Stimulated activated naive CD8-positive, alpha-beta T cell treated with anti-CD3 and anti-CD28 coated beads, Interleukin-15, Interleukin-2, amounts not matched to agents 100 ng/mL and 50 ng/mL, for 24 hours (primary cell): ENCODE measurements at regions not wholly inside any gene's neighbourhood (a gene's known extent, or its start where the extent isn't known, plus 50 kb on each side); places are given as distances from the start of the nearest gene placed in this dataset.

Source experiments
- H3K27ac Mint-ChIP-seq: one replicate; pipeline ENCODE4 v1.8.0; 2021; ENCODE audit warnings: mild to moderate bottlenecking, mixed read lengths
- H3K27me3 Mint-ChIP-seq: one replicate; pipeline ENCODE4 v1.8.0; 2021; ENCODE audit warnings: mixed read lengths
- H3K36me3 Mint-ChIP-seq: one replicate; pipeline ENCODE4 v1.8.0; 2021; ENCODE audit warnings: low read depth, mixed read lengths
- H3K4me1 Mint-ChIP-seq: one replicate; pipeline ENCODE4 v1.8.0; 2021; ENCODE audit warnings: low read depth, mixed read lengths
- H3K4me3 Mint-ChIP-seq: one replicate; pipeline ENCODE4 v1.8.0; 2021; ENCODE audit warnings: mild to moderate bottlenecking, mixed read lengths
- H3K9me3 Mint-ChIP-seq: one replicate; pipeline ENCODE4 v1.8.0; 2021; ENCODE audit warnings: mixed read lengths

DNA sequence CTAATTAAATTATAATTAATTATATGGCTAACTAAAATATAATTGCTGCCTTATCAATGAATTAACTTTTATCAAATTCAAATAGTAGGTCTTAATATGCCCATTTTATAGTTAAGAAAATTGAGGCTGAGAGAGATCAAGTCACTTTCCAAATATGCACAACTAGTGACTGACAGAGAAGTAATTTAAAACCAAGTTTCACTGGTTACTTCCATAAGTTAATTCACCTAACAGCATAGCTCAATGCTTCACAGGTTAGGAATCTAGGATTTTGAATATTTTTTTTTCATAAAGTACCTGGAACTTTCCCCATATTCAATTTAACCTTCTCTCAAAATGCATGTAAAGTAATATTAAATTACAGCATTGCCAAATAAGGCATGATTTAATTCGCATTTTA lies 134.4 kb upstream of the VEGFC start:
- Mint-ChIP-seq H3K4me3 (no peak overlapping the region), H3K36me3 (no peaks in the 10 kb centered on the region), H3K27ac (no peak overlapping the region), H3K9me3 (no peaks in the 10 kb centered on the region), H3K27me3 (no peaks in the 10 kb centered on the region), H3K4me1 (no peaks in the 10 kb centered on the region)

DNA sequence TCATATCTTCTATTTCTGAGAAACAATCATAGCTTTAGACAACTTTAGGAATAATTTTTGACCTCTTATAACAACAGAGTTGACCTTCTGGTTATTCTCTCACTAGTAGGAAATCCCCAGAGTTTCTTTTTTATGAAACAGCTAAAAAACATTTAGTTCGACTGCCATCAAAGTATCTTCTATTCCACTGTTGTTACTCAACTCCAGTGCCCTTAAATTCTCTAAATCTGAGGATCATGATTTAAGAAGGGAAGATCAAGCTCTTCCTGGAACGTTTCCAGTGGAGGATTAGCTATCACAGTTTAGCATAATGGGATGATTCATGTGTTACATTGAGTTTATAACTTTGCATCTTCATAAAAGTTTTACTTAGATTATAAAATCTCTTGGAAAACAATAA lies 134.9 kb upstream of the VEGFC start:
- no peaks in the 10 kb centered on the region for H3K4me1 Mint-ChIP-seq
- H3K36me3 Mint-ChIP-seq: no peaks in the 10 kb centered on the region
- no peak overlapping the region for H3K27ac Mint-ChIP-seq
- H3K27me3 Mint-ChIP-seq: no peaks in the 10 kb centered on the region
- no peaks in the 10 kb centered on the region for H3K9me3 Mint-ChIP-seq
- H3K4me3 Mint-ChIP-seq: no peak overlapping the region

DNA sequence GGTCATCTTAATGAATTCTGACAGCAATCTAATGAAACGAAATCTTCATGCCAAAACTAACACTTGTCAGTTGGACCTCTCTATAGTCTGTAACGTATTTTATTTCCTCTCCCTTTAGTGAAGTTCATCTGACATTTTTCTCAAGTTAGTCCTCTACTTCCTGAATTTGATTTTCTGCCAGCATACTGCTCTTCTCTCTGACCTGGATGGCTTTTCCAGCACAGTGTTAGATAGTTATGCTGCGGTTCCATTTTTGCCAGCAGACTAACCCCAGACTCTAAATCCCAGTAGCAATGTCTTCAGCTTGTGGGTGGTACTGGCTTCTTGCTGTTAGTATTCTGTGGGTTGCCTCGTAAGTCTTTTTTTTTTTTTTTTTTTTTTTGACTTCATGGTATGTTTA lies 146.7 kb upstream of the VEGFC start:
- Mint-ChIP-seq H3K27ac (no peak overlapping the region), H3K27me3 (peaks cover 6% of the 10 kb centered on the region), H3K4me1 (no peaks in the 10 kb centered on the region), H3K4me3 (no peak overlapping the region), H3K36me3 (no peaks in the 10 kb centered on the region), H3K9me3 (peaks cover 10% of the 10 kb centered on the region)

DNA sequence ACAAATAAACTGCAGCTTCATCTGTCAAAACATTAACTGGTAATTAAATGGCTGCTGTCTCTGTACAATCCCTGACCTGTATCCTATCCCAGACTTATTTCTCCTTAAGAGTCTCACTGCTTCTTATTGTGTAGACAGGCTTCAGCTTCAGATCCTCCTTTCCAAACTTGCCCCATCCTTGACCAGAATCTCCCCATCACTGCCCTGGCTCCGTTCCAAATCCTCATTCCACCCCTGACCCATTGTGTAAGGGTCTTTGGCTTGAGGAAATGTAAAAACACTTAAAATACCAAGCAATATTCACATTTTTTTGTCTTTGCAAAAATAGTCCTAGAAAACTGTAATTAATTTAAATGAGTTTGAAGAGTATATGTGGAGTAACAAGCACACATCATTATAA lies 152.6 kb upstream of the VEGFC start:
- H3K9me3 Mint-ChIP-seq: peaks cover 5% of the 10 kb centered on the region
- no peaks in the 10 kb centered on the region for H3K4me1 Mint-ChIP-seq
- H3K36me3 Mint-ChIP-seq: no peaks in the 10 kb centered on the region
- H3K4me3 Mint-ChIP-seq: no peak overlapping the region
- no peak overlapping the region for H3K27ac Mint-ChIP-seq
- peaks cover 6% of the 10 kb centered on the region for H3K27me3 Mint-ChIP-seq

DNA sequence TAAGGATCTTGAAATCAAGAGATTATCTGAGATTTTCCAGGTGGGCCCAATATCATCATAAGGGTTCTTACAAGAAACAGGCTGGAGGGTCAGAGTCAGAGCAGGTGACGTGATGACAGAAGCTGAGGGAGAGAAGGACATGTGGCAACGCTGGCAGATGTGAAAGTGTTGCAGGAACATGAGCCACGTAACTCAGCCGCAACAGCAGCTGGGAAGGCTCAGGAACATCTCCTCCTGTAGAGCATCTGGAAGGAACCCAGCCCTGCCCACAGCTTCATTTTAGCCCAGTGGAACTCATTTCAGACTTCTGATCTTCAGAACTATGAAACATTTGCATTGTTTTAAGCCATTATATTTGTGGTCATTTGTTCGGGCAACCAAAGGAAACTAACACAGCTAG lies 156.3 kb upstream of the VEGFC start:
- Mint-ChIP-seq H3K36me3 (no peaks in the 10 kb centered on the region), H3K9me3 (peaks cover 2% of the 10 kb centered on the region), H3K4me3 (no peak overlapping the region), H3K27ac (no peak overlapping the region), H3K4me1 (no peaks in the 10 kb centered on the region), H3K27me3 (no peaks in the 10 kb centered on the region)

DNA sequence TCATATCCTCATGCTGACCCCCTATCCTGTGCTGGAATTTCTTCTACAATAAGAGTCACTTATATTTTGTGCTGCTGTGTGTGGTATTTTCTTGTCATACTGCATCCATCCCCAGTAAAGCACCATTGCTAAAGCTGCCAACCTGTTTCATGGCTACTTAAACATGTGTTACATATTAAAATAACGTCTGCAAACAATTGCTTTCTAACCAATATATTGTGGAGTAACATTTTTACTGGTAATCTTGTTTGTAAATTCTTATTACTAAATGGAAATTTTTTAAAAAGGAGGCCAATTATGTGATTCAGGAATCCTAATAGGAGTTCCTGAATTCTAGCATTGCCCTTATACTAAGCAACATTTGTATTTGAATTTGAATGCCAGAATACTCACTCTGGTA lies 160.3 kb upstream of the VEGFC start:
- Mint-ChIP-seq H3K4me1 (no peaks in the 10 kb centered on the region), H3K27ac (no peak overlapping the region), H3K4me3 (no peak overlapping the region), H3K36me3 (no peaks in the 10 kb centered on the region), H3K9me3 (peaks cover 12% of the 10 kb centered on the region), H3K27me3 (no peaks in the 10 kb centered on the region)

DNA sequence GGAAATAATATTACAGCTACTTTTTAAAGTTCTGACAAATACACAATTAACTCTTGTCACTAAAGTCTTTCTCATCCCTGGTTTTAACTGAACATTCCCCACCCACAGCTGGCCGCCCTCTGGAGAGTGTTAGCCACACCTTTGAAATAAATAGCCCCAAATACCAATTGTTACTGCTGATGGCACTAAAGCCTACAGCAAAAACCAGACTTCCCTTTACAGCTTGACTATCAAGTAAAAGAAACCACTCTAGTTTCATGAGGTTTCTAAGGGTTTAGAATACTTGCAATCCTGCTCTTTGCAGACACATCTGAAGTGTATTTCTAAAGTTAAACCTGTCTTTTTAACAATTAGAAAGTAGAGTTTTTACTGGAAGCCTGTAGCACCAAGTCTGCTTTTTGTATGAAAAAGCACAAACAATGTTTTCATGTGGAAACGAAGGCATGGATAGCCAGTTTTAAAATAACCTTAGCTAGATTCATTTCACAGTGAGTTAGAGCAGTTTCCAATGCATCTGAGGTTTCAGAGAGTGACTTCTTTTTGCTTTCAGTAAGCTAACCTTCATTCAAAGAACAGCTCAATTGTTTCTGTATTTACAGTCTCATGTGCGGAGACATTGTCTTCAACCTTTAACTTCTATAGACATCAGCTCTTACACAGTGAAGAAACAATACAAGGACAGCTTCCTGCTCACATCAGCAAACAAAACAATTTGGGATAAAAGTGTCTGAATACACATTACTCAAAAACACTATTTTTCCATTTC lies 164.8 kb upstream of the VEGFC start:
- Mint-ChIP-seq H3K27me3 (no peaks in the 10 kb centered on the region), H3K36me3 (no peaks in the 10 kb centered on the region), H3K27ac (no peak overlapping the region), H3K9me3 (peaks cover 12% of the 10 kb centered on the region), H3K4me3 (no peak overlapping the region), H3K4me1 (no peaks in the 10 kb centered on the region)

DNA sequence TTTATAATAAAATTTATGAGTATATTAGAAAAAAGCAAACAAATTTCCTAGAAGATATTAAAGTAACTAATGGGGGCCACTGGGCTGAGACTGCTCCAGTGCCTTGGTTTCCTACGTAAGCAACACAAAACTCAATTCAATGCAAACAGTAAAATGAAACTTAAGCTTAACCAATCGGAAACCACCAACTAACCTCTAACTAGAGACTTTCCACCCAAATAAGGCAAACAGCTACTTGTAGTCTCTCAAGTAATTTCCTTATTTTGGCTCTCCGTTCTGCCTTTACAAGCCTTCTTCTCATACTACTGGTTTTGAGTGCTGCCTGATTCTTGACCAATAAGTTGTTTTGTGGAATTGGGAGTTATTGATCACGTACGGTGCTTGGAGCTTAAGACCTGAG lies 167.3 kb upstream of the VEGFC start:
- H3K9me3 Mint-ChIP-seq: peaks cover 4% of the 10 kb centered on the region
- H3K36me3 Mint-ChIP-seq: no peaks in the 10 kb centered on the region
- no peak overlapping the region for H3K27ac Mint-ChIP-seq
- H3K4me3 Mint-ChIP-seq: no peak overlapping the region
- no peaks in the 10 kb centered on the region for H3K4me1 Mint-ChIP-seq
- H3K27me3 Mint-ChIP-seq: no peaks in the 10 kb centered on the region

DNA sequence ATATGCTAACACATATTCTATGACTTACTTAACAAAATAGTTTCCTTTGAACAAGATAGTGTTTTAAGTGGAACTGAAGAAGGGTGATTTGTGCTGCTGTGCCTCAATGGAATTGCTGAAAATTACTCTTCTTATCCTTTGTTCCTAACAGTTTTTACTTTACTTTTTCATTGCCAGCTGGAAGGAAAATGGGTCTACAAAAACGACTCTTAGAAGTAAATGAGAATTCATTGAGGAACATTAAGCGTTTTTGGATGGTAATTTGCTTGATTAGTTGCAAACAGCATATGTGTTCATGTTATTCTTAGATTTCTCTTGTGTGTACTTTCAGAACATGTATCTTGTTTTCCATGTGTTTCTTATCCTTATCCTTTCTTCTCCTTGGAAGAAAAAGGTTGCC lies 170.4 kb upstream of the VEGFC start:
- no peak overlapping the region for H3K4me3 Mint-ChIP-seq
- no peak overlapping the region for H3K27ac Mint-ChIP-seq
- no peaks in the 10 kb centered on the region for H3K4me1 Mint-ChIP-seq
- H3K9me3 Mint-ChIP-seq: no peaks in the 10 kb centered on the region
- H3K27me3 Mint-ChIP-seq: no peaks in the 10 kb centered on the region
- no peaks in the 10 kb centered on the region for H3K36me3 Mint-ChIP-seq

DNA sequence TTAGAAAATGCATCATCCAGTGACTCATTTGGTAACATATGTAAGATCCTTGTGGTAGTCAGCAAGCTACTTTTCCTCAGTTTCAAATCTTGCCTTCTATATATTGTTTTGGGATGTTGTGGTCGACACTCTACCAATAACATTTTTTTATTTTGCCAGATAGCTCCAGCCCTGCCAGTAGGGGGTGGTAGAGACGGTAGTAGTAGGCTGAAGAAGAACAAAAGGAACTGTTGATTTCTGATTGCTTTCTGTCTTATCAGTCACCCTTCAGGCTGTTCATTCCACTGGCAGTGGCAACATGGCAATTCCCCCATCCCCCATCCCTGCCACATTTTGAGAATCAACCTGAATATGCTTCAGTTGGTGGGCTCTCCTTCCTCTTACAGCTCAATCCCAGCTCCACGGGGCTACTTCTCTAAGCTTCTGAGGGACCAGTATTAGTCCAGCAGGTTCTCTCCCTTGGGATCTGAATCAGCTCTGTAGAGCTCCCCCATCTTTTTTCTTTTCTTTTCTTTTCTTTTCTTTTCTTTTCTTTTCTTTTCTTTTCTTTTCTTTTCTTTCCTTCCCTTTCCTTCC lies 171.5 kb upstream of the VEGFC start:
- H3K4me1 Mint-ChIP-seq: no peaks in the 10 kb centered on the region
- no peak overlapping the region for H3K27ac Mint-ChIP-seq
- no peaks in the 10 kb centered on the region for H3K9me3 Mint-ChIP-seq
- H3K36me3 Mint-ChIP-seq: no peaks in the 10 kb centered on the region
- no peak overlapping the region for H3K4me3 Mint-ChIP-seq
- H3K27me3 Mint-ChIP-seq: no peaks in the 10 kb centered on the region

DNA sequence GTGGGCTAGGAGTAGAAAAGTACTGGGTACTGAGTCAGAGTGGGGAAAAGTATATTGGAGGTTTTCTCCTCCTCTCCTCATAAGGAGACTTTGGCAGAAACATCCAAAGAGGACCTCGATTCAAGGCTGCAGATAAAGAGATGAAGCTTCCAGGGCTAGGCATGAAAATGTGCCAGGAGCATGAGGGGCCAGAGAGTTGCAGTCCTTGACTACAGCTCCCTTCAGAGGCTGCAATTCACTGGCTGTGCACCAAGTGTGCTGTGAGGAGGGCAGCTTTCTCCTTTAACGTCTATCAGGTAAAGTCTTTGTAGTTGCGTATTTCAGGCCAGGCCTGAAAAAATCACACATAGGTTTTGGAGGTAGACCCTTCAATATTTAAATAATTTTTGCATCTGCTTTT lies 174.9 kb upstream of the VEGFC start:
- no peaks in the 10 kb centered on the region for H3K4me1 Mint-ChIP-seq
- H3K9me3 Mint-ChIP-seq: peaks cover 4% of the 10 kb centered on the region
- H3K4me3 Mint-ChIP-seq: no peak overlapping the region
- H3K27ac Mint-ChIP-seq: no peak overlapping the region
- no peaks in the 10 kb centered on the region for H3K27me3 Mint-ChIP-seq
- H3K36me3 Mint-ChIP-seq: no peaks in the 10 kb centered on the region

DNA sequence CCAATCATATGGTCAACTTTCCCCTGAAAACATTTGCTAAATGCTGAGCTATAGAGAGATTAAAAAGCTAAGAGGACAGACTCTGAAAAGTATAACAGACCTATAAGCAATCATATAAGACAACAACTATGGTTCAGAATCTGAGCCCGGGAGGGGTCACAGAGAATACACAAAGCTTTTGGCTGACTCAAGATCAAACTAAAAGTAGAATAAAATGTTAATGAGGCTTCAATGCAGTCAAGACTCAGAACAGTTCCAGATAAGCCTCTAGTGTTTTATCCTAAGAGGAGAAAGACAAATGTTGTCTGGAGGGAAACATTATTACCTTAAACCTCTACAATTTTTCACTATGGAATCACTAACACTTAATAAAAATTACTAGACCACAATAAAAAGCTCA lies 175.4 kb upstream of the VEGFC start:
- no peaks in the 10 kb centered on the region for H3K27me3 Mint-ChIP-seq
- no peaks in the 10 kb centered on the region for H3K4me1 Mint-ChIP-seq
- no peaks in the 10 kb centered on the region for H3K36me3 Mint-ChIP-seq
- H3K27ac Mint-ChIP-seq: no peak overlapping the region
- H3K9me3 Mint-ChIP-seq: peaks cover 4% of the 10 kb centered on the region
- H3K4me3 Mint-ChIP-seq: no peak overlapping the region

DNA sequence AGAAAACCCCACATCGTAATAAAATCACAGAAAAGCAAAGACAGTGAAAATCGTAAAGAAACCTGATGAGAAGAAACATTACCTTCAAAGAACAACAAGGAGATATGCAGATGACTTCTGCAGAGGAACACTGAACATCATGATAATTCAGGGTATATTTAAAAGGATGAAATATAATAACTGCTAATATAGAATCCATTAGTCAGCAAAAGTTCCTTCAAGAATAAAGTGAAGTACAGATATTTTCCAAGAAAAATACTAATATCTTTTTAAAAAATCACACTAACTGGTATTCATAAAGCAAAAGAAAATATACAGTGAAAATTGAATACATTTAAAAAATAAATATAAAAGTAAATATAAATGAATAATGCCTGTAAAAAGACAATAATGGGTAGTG lies 176.3 kb upstream of the VEGFC start:
- Mint-ChIP-seq H3K27me3 (no peaks in the 10 kb centered on the region), H3K4me1 (no peaks in the 10 kb centered on the region), H3K36me3 (no peaks in the 10 kb centered on the region), H3K4me3 (no peak overlapping the region), H3K27ac (no peak overlapping the region), H3K9me3 (peaks cover 4% of the 10 kb centered on the region)

DNA sequence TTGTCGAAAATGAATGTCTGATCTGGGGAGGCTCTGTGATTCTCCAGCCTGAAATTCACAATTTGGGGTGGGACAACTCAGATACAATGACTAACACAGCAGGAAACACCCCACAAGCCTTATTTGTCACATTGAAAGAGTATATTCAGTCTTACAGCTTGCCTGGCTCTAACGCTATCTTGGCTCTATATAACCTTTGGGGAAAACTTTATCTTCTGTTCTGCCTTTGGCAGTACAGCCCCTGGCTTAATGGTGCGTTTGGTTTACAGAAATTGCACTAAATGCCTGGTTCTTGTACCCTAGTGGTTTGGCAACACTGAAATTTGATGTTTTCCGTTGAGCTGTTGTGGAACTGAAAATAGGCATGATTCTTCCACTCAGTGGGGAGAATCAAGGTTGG lies 178.1 kb upstream of the VEGFC start:
- no peaks in the 10 kb centered on the region for H3K4me1 Mint-ChIP-seq
- no peak overlapping the region for H3K27ac Mint-ChIP-seq
- H3K27me3 Mint-ChIP-seq: no peaks in the 10 kb centered on the region
- H3K4me3 Mint-ChIP-seq: no peak overlapping the region
- no peaks in the 10 kb centered on the region for H3K36me3 Mint-ChIP-seq
- peaks cover 4% of the 10 kb centered on the region for H3K9me3 Mint-ChIP-seq

DNA sequence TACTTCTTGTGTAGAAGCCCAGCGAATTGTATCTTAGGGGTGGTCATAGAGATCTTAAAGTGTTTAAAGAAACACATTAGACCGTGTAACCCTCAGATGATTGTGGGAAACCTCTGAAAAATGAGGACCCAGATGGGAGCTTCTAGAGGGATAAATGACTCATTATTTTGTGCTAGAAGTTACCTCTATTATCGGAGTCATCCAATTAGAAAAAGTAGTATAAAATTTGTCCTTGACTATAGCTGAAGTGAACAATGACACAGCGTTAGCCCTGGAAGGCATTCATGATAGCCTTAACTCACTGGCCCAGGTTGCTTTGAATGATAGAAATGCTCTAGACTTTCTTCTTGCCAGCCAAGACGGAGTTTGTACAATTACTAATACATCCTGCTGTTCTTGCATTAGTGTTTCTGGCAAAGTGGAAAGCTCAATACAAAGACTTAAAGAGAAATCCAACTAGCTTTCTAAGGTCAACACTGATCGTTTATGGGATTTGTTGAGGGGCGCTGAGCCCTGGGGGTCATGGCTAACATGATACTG lies 178.9 kb upstream of the VEGFC start:
- Mint-ChIP-seq H3K27ac (no peak overlapping the region), H3K36me3 (no peaks in the 10 kb centered on the region), H3K4me1 (no peaks in the 10 kb centered on the region), H3K27me3 (no peaks in the 10 kb centered on the region), H3K9me3 (peaks cover 4% of the 10 kb centered on the region), H3K4me3 (no peak overlapping the region)

DNA sequence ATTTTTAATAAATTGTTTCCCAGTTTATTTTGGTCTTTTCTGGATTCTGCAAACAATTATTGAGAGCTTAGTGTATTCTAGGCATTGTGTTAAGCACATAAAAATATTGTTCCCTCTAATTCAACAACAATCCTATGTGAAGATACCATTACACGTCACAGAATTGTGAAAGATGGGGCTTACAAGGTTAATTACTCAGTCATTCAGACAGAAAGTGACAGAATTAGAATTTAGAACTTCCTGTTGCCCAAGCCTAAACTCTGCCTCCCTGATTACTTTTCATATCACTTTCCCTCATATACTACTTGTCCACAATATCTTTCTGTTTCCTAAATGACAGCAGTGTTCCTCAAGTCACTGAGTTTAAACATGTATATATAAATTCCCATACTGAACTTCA lies 186.7 kb upstream of the VEGFC start:
- Mint-ChIP-seq H3K27me3 (peaks cover 4% of the 10 kb centered on the region), H3K9me3 (peaks cover 4% of the 10 kb centered on the region)

More for the DNA sequence above, 186.7 kb upstream of the VEGFC start:
- H3K36me3 Mint-ChIP-seq: no peaks in the 10 kb centered on the region
- H3K27ac Mint-ChIP-seq: no peak overlapping the region
- H3K4me3 Mint-ChIP-seq: no peak overlapping the region
- no peaks in the 10 kb centered on the region for H3K4me1 Mint-ChIP-seq
